NCI-H69 (cell line): ENCODE measurements at regions not wholly inside any gene's neighbourhood (a gene's known extent, or its start where the extent isn't known, plus 50 kb on each side); places are given as distances from the start of the nearest gene placed in this dataset.

Experiments
- DNase-seq: peaks from one replicate; lab custom pipeline; 2025; lab: John Stamatoyannopoulos, UW

- no peak for DNase-seq
These were observed 61.7 kb upstream of the PIAS1 start for GRCh38 chr15:67992411-67992810.

- DNase-seq = no peak
These were observed 61.3 kb upstream of the PIAS1 start for GRCh38 chr15:67992834-67993233.

GRCh38 chr15:67997996-67998395 is 56.1 kb upstream of the PIAS1 start:
- DNase-seq = peak; percentile 35

GRCh38 chr15:67998599-67999133 is 55.4 kb upstream of the PIAS1 start:
- peak; percentile 61 for DNase-seq

- no peak for DNase-seq
These were observed 54.6 kb upstream of the PIAS1 start for GRCh38 chr15:67999320-68000100.

GRCh38 chr15:68000754-68001153 is 53.4 kb upstream of the PIAS1 start:
- DNase-seq = no peak

GRCh38 chr15:68001811-68002210 is 52.3 kb upstream of the PIAS1 start:
- DNase-seq = no peak

GRCh38 chr15:68003297-68003696 is 50.8 kb upstream of the PIAS1 start:
- no peak for DNase-seq
